ENCODE measurements at regions not wholly inside any gene's neighbourhood (a gene's known extent, or its start where the extent isn't known, plus 50 kb on each side); places are given as distances from the start of the nearest gene placed in this dataset.

- Histone ChIP-seq H3K4me1 (no peaks in the 10 kb centered on the region), H3K36me3 (ENCODE audit: low read depth, missing control alignments) (no peaks in the 10 kb centered on the region), H3K4me3 (no peak overlapping the region), H3K27ac (no peak overlapping the region), H3K27me3 (no peaks in the 10 kb centered on the region), H3K9me3 (no peaks in the 10 kb centered on the region)
- WGBS, 2 donors, result 92 to 94% methylated on average over 5 of the region's 5 CpGs
- no peak for TF ChIP-seq CTCF (IDR thresholded peaks at IDR 0.05)
- TF ChIP-seq POLR2A (IDR thresholded peaks at IDR 0.05), result no peak
- intact Hi-C loops (cut with DNase I; ENCODE audit: low total_unique reads), result no loop called here
- no peak for DNase-seq
These were observed 109.9 kb upstream of the PAXBP1 start for GRCh38 chr21:32881458-32881857.

- intact Hi-C loops (cut with DNase I; ENCODE audit: low total_unique reads), result no loop called here
These were observed 112.5 kb upstream of the PAXBP1 start for GRCh38 chr21:32884062-32884461.

GRCh38 chr21:32886339-32886738, 114.8 kb upstream of the PAXBP1 start:
- no peak for DNase-seq
- Histone ChIP-seq H3K36me3 (ENCODE audit: low read depth, missing control alignments) (no peaks in the 10 kb centered on the region), H3K9me3 (no peaks in the 10 kb centered on the region), H3K4me3 (no peak overlapping the region), H3K27me3 (no peaks in the 10 kb centered on the region), H3K27ac (no peak overlapping the region), H3K4me1 (no peaks in the 10 kb centered on the region)
- no peak for TF ChIP-seq CTCF (IDR thresholded peaks at IDR 0.05)
- no peak for TF ChIP-seq POLR2A (IDR thresholded peaks at IDR 0.05)
- intact Hi-C loops (cut with DNase I; ENCODE audit: low total_unique reads), result no loop called here
- 75 to 96% methylated on average over 9 of the region's 9 CpGs for WGBS, 2 donors

More at GRCh38 chr21:32884062-32884461, 112.5 kb upstream of the PAXBP1 start:
- Histone ChIP-seq H3K27ac (no peak overlapping the region), H3K36me3 (ENCODE audit: low read depth, missing control alignments) (no peaks in the 10 kb centered on the region), H3K9me3 (no peaks in the 10 kb centered on the region), H3K4me3 (no peak overlapping the region), H3K27me3 (no peaks in the 10 kb centered on the region), H3K4me1 (no peaks in the 10 kb centered on the region)
- no peak for DNase-seq
- WGBS, 2 donors, result 69 to 80% methylated on average over 9 of the region's 9 CpGs
- TF ChIP-seq CTCF (IDR thresholded peaks at IDR 0.05), result no peak
- TF ChIP-seq POLR2A (IDR thresholded peaks at IDR 0.05), result no peak

- 59 to 71% methylated on average over 1 of the region's 1 CpG for WGBS, 2 donors
- Histone ChIP-seq H3K9me3 (no peaks in the 10 kb centered on the region), H3K4me3 (no peak overlapping the region), H3K36me3 (ENCODE audit: low read depth, missing control alignments) (no peaks in the 10 kb centered on the region), H3K27me3 (no peaks in the 10 kb centered on the region), H3K27ac (no peak overlapping the region), H3K4me1 (no peaks in the 10 kb centered on the region)
- DNase-seq, result no peak
- intact Hi-C loops (cut with DNase I; ENCODE audit: low total_unique reads), result no loop called here
- TF ChIP-seq CTCF (IDR thresholded peaks at IDR 0.05) (no peak), POLR2A (IDR thresholded peaks at IDR 0.05) (no peak)
These were observed 115.5 kb upstream of the PAXBP1 start for GRCh38 chr21:32887026-32887425.

GRCh38 chr21:32888971-32889370, 117.4 kb upstream of the PAXBP1 start:
- Histone ChIP-seq H3K36me3 (ENCODE audit: low read depth, missing control alignments) (no peaks in the 10 kb centered on the region), H3K27me3 (no peaks in the 10 kb centered on the region), H3K4me3 (no peak overlapping the region), H3K9me3 (no peaks in the 10 kb centered on the region), H3K4me1 (no peaks in the 10 kb centered on the region), H3K27ac (no peak overlapping the region)
- intact Hi-C loops (cut with DNase I; ENCODE audit: low total_unique reads), result no loop called here
- no peak for TF ChIP-seq CTCF (IDR thresholded peaks at IDR 0.05)
- no peak for TF ChIP-seq POLR2A (IDR thresholded peaks at IDR 0.05)
- 84 to 87% methylated on average over 3 of the region's 3 CpGs for WGBS, 2 donors
- DNase-seq, result no peak
